ENCODE measurements at regions not wholly inside any gene's neighbourhood (a gene's known extent, or its start where the extent isn't known, plus 50 kb on each side); places are given as distances from the start of the nearest gene placed in this dataset.

DNA sequence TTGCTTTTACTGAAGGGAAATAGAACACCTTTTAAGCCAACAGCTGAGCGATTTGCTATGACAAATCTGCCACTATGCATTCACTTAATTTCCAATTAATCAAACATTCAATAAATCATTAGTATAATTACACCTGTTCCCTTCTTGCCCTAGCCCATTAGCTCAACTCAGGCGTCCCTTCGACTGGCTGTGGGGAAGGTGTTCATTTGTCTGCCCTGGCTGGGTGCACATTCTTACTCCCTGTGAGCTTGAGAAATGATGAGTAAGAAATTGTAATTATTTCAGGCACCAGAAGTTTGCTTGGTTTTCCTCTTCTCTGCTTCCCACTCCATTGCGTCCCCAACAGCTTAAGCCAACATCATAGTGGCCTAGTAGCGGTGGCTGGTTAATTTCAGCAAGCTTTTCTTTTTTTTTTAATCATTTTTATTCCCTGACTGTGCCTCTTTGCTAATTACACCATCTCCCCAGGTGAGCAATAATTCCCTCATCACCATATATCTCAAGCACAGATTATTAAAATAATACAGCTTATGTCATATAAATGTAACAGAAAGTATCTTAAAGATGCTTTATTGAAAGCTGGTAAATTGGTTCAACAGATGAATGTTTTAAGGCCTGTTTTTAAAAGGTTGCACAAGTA lies 623.9 kb upstream of the RBFOX1 start:
- Histone ChIP-seq H3K9me3 (replicated peaks; ENCODE audit: control insufficient read depth, insufficient read depth, low read length) (peaks cover 4% of the 10 kb centered on the region), H3K79me2 (ENCODE audit: control insufficient read depth, insufficient read depth, low read length) (no peaks in the 10 kb centered on the region), H3K27me3 (ENCODE audit: control insufficient read depth in 2 of 2, insufficient read depth in 2 of 2, low read length in 2 of 2) (no peaks in the 10 kb centered on the region), H2AFZ (ENCODE audit: low read depth, low read length) (no peak overlapping the region), H3K4me2 (ENCODE audit: insufficient read depth, low read length) (no peak overlapping the region), H3K9me1 (replicated peaks; ENCODE audit: control insufficient read depth, extremely low read depth, insufficient read depth, low read length) (no peaks in the 10 kb centered on the region), H3K4me1 (ENCODE audit: control insufficient read depth, extremely low read depth, insufficient read depth, low read length) (no peaks in the 10 kb centered on the region), H3K36me3 (ENCODE audit: control insufficient read depth in 2 of 2, extremely low read depth in 1 of 2, insufficient read depth in 2 of 2, low read length in 2 of 2) (no peaks in the 10 kb centered on the region), H3K27ac (ENCODE audit: insufficient read depth, low read depth, low read length) (no peak overlapping the region), H4K20me1 (replicated peaks; ENCODE audit: control insufficient read depth, extremely low read depth, insufficient read depth, low read length) (no peaks in the 10 kb centered on the region), H3K4me3 (replicated peaks in 1 of 3; ENCODE audit: insufficient read depth in 1 of 3, low read depth in 1 of 3, low read length in 3 of 3) (no peak overlapping the region), H3K9ac (replicated peaks; ENCODE audit: extremely low read depth, insufficient read depth, low read length) (no peak overlapping the region)
- BruUV-seq (replicated peaks): no TSS peak
- dilution Hi-C loops (cut with MboI; ENCODE audit: extremely low pct_ligation_motif_present, low sequenced_read_pairs): no loop called here
- ChIA-PET CTCF (no interaction called here), POLR2A (no interaction called here)
- intact Hi-C loops (cut with micrococcal nuclease): no loop called here
- no peak for TF ChIP-seq MYC (IDR thresholded peaks at IDR 0.05; ENCODE audit: low read depth, low read length)
- TF ChIP-seq JUN (IDR thresholded peaks at IDR 0.05; ENCODE audit: borderline replicate concordance, insufficient read depth, insufficient read length, low read depth): no peak
- TF ChIP-seq, protein P1, sequence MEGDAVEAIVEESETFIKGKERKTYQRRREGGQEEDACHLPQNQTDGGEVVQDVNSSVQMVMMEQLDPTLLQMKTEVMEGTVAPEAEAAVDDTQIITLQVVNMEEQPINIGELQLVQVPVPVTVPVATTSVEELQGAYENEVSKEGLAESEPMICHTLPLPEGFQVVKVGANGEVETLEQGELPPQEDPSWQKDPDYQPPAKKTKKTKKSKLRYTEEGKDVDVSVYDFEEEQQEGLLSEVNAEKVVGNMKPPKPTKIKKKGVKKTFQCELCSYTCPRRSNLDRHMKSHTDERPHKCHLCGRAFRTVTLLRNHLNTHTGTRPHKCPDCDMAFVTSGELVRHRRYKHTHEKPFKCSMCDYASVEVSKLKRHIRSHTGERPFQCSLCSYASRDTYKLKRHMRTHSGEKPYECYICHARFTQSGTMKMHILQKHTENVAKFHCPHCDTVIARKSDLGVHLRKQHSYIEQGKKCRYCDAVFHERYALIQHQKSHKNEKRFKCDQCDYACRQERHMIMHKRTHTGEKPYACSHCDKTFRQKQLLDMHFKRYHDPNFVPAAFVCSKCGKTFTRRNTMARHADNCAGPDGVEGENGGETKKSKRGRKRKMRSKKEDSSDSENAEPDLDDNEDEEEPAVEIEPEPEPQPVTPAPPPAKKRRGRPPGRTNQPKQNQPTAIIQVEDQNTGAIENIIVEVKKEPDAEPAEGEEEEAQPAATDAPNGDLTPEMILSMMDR (IDR thresholded peaks at IDR 0.05; ENCODE audit: extremely low read depth in 1 of 2, insufficient read depth in 1 of 2, low read depth in 1 of 2, low read length in 2 of 2): no peak
- TF ChIP-seq, protein P2, sequence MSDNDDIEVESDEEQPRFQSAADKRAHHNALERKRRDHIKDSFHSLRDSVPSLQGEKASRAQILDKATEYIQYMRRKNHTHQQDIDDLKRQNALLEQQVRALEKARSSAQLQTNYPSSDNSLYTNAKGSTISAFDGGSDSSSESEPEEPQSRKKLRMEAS (IDR thresholded peaks at IDR 0.05; ENCODE audit: insufficient read depth, insufficient read length): no peak
- TF ChIP-seq POLR2AphosphoS5 (IDR thresholded peaks at IDR 0.05; ENCODE audit: insufficient read depth, low read depth, low read length): no peak
- no peak for TF ChIP-seq FOS (IDR thresholded peaks at IDR 0.05; ENCODE audit: borderline replicate concordance, insufficient read depth, low read length)
- TF ChIP-seq EZH2 (IDR thresholded peaks at IDR 0.05; ENCODE audit: borderline replicate concordance, low read depth, low read length, severe bottlenecking): no peak
- no peak for TF ChIP-seq GATA2 (IDR thresholded peaks at IDR 0.05; ENCODE audit: insufficient read depth, insufficient read length, low read depth, low read length)
- no peak for TF ChIP-seq POLR2A (IDR thresholded peaks at IDR 0.05; ENCODE audit: low read depth, low read length)
- FAIRE-seq (no peak), DNase-seq (ENCODE audit: low read depth, low spot score) (no peak)
